ENCODE measurements at regions not wholly inside any gene's neighbourhood (a gene's known extent, or its start where the extent isn't known, plus 50 kb on each side); places are given as distances from the start of the nearest gene placed in this dataset.
A peak's percentile ranks its signal among the peaks of the same experiment; 100 is the strongest.

- TF ChIP-seq POLR2AphosphoS5 (IDR thresholded peaks at IDR 0.05) (no peak), EP300 (IDR thresholded peaks at IDR 0.05) (no peak), POLR2A (IDR thresholded peaks at IDR 0.05) (no peak)
- TF ChIP-seq, protein P1, sequence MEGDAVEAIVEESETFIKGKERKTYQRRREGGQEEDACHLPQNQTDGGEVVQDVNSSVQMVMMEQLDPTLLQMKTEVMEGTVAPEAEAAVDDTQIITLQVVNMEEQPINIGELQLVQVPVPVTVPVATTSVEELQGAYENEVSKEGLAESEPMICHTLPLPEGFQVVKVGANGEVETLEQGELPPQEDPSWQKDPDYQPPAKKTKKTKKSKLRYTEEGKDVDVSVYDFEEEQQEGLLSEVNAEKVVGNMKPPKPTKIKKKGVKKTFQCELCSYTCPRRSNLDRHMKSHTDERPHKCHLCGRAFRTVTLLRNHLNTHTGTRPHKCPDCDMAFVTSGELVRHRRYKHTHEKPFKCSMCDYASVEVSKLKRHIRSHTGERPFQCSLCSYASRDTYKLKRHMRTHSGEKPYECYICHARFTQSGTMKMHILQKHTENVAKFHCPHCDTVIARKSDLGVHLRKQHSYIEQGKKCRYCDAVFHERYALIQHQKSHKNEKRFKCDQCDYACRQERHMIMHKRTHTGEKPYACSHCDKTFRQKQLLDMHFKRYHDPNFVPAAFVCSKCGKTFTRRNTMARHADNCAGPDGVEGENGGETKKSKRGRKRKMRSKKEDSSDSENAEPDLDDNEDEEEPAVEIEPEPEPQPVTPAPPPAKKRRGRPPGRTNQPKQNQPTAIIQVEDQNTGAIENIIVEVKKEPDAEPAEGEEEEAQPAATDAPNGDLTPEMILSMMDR (IDR thresholded peaks at IDR 0.05) = no peak
- H3K27me3 ChIP-seq = no peaks in the 10 kb centered on the region
- intact Hi-C loops (cut with DNase I) = no loop called here
These were observed 240.9 kb downstream of the ICOS start for GRCh38 chr2:204177251-204177976.

DNA sequence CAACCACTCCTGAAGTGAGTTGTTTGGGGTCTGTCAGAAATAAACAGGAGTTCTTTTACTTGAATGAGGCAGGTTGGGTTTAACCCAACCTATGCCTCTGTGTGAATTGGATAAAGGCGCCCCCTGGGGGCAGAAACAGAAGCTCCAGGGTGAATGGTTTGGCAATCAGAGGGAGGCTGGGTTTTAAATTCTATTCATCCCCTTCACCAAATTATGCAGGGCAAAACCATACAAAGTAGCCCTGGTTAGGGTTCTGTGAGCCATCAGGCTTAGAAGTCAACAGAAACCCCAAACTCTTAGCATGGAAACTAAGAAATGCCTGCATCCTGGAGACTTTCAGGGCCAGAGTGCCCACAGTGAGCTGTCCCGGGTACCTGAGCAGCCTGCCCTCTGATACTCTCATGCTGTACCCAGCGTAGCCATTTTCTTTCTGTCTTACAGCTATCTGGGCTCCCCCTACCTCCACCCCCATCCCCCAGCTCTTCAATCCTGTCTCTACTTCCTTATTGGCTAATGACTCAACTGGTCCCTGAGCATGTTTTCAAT is 241.5 kb downstream of the ICOS start:
- intact Hi-C loops (cut with DNase I) = no loop called here
- Histone ChIP-seq H3K4me3 (no peak overlapping the region), H3K27ac (no peak overlapping the region), H3K27me3 (no peaks in the 10 kb centered on the region), H3K36me3 (no peaks in the 10 kb centered on the region), H3K9me3 (no peaks in the 10 kb centered on the region), H3K4me1 (no peaks in the 10 kb centered on the region)
- no peak for TF ChIP-seq POLR2AphosphoS5 (IDR thresholded peaks at IDR 0.05)
- TF ChIP-seq, protein P1 (IDR thresholded peaks at IDR 0.05) = peak in 3 of 4 experiments; percentile 21 to 39 (median 28)
- WGBS, 2 donors = 53 to 57% methylated on average over 3 of the region's 3 CpGs
- DNase-seq = no peak

More at GRCh38 chr2:204177251-204177976, 240.9 kb downstream of the ICOS start:
- 81 to 84% methylated on average over 4 of the region's 4 CpGs for WGBS, 2 donors
- no peak for DNase-seq
- Histone ChIP-seq H3K9me3 (no peaks in the 10 kb centered on the region), H3K4me3 (no peak overlapping the region), H3K27ac (no peak overlapping the region), H3K36me3 (no peaks in the 10 kb centered on the region), H3K4me1 (no peaks in the 10 kb centered on the region)

DNA sequence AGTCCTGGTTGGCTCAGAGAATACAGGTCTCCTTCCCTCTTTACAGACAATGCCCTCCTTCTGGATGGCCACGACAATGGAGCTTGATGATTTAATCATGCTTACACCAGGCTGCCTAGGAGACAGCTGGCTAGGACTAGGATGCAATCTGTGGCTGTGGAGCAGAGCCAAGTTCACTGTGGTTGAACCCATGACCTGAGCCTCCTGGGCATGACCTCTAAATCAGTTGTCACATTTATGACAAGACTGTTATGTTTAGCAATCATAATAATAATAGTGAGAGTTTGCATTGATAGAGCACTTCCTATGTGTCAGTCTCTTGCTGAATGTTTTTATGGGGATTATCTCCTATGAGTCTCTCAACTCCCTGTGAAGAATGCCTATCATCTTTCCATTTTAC is 244.1 kb downstream of the ICOS start:
- no peak for DNase-seq
- no peak for TF ChIP-seq POLR2AphosphoS5 (IDR thresholded peaks at IDR 0.05)
- no peak for TF ChIP-seq POLR2A (IDR thresholded peaks at IDR 0.05)
- no peak for TF ChIP-seq EP300 (IDR thresholded peaks at IDR 0.05)
- TF ChIP-seq, protein P1 (IDR thresholded peaks at IDR 0.05) = no peak
- 31 to 67% methylated on average over 1 of the region's 1 CpG for WGBS, 2 donors
- Histone ChIP-seq H3K4me3 (no peak overlapping the region), H3K27ac (no peak overlapping the region), H3K36me3 (no peaks in the 10 kb centered on the region), H3K4me1 (no peaks in the 10 kb centered on the region), H3K9me3 (no peaks in the 10 kb centered on the region), H3K27me3 (no peaks in the 10 kb centered on the region)
- intact Hi-C loops (cut with DNase I) = no loop called here

GRCh38 chr2:204183608-204184007 is 247.0 kb downstream of the ICOS start:
- 44 to 73% methylated on average over 4 of the region's 4 CpGs for WGBS, 2 donors
- no peak overlapping the region for H3K4me3 ChIP-seq
- no peak for DNase-seq
- no peaks in the 10 kb centered on the region for H3K4me1 ChIP-seq
- intact Hi-C loops (cut with DNase I) = no loop called here
- H3K27me3 ChIP-seq = no peaks in the 10 kb centered on the region
- TF ChIP-seq EP300 (IDR thresholded peaks at IDR 0.05) (no peak), POLR2A (IDR thresholded peaks at IDR 0.05) (no peak), POLR2AphosphoS5 (IDR thresholded peaks at IDR 0.05) (no peak)
- TF ChIP-seq, protein P1 (IDR thresholded peaks at IDR 0.05) = no peak
- no peaks in the 10 kb centered on the region for H3K36me3 ChIP-seq
- H3K9me3 ChIP-seq = no peaks in the 10 kb centered on the region
- no peak overlapping the region for H3K27ac ChIP-seq
